Psoas muscle (tissue), 7 donors: ENCODE measurements at regions not wholly inside any gene's neighbourhood (a gene's known extent, or its start where the extent isn't known, plus 50 kb on each side); places are given as distances from the start of the nearest gene placed in this dataset.

Experiments
- ATAC-seq, 4 donors: fragments of 200-7000 bp; cut with Tn5 transposase; one replicate each; pipeline ENCODE4 v1.9.1; 2020; ENCODE audit warnings: moderate library complexity in 3 of 4, mild to moderate bottlenecking in 2 of 4
- DNase-seq, 2 donors: peaks; one replicate each; pipeline ENCODE4 v3.0.0-alpha.2; 2020
- H3K27ac ChIP-seq: fragments of 200-600 bp; one replicate; pipeline ENCODE4 v1.8.0; 2022
- H3K27me3 ChIP-seq, 3 donors: fragments of 200-600 bp in 1 of 3; one replicate each; pipeline versions ENCODE4 v1.6.1 to v1.8.0; 2013 to 2022; ENCODE audit warnings: low read length in 2 of 3, mild to moderate bottlenecking in 2 of 3, moderate library complexity in 1 of 3; ENCODE audit not compliant: insufficient read depth in 3 of 3
- H3K36me3 ChIP-seq, 2 donors: fragments of 200-600 bp in 1 of 2; one replicate each; pipeline versions ENCODE4 v1.6.1 to v1.8.0; 2013 to 2022; ENCODE audit warnings: low read depth in 1 of 2, mild to moderate bottlenecking in 1 of 2, moderate library complexity in 1 of 2; ENCODE audit not compliant: insufficient read depth in 1 of 2
- H3K4me1 ChIP-seq: fragments of 200-600 bp; one replicate; pipeline ENCODE4 v1.8.0; 2022
- H3K4me3 ChIP-seq: fragments of 200-600 bp; one replicate; pipeline ENCODE4 v1.8.0; 2022; ENCODE audit warnings: mild to moderate bottlenecking
- H3K9me3 ChIP-seq: fragments of 200-600 bp; one replicate; pipeline ENCODE4 v1.8.0; 2022
- WGBS, 3 donors: extraction: QIAGEN DNeasy Blood & Tissue Kit; methylation state at CpG; one replicate each; pipeline versions ENCODE4 v1.1.6 to v1.1.7; 2013; 5-methylcytosine and 5-hydroxymethylcytosine counted together
- intact Hi-C, 2 donors: fragments of 100-400 bp; cut with DNase I; formaldehyde crosslinking; loops; one replicate each; pipeline versions ENCODE4 v1.11.0 to v1.14.2; 2022
- TF ChIP-seq, protein P1 (sequence below): fragments of 200-600 bp; IDR thresholded peaks from one replicate; pipeline ENCODE4 v1.8.0; 2022; ENCODE audit warnings: antibody characterized with exemption
- donor health status: healthy with polysubstance abuse.
- donor health status: DM: no; HTN: no; CAD: no; lungs with moderate emphysema.
- donor health status: Bipolar disorder and iron deficiency.
- donor health status: healthy.
- donor health status: DM: yes; HTN: yes; CAD: no.
- donor health status: DM: no; HTN: no; CAD: no.
- donor health status: DM: yes; HTN: yes; CAD: no.

- 42 to 60% (median 52%) methylated on average over 3 of the region's 3 CpGs for WGBS, 3 donors
Observed at GRCh38 chr13:79631051-79631659, 150.2 kb downstream of the NDFIP2 start.

DNA sequence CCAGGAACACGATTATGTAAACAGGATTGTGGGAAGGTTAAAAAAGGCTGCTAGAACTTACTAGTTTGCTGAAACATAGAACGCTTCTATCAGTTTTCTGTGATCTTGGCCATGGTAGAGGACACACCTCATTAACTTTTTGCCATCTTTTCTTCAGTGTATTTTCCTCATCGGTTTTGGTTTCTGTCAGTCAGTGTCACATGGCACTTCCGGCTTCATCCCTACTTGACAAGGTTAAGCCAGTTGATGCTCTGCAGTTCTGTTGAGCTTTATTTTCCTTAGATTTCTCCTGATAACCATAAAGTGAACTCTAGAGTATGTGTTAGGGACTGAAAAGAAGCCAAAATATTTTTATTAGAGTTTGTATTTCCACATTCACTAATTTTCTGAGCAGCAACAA lies 147.5 kb downstream of the NDFIP2 start:
- ATAC-seq = no peak
- intact Hi-C loops = no loop called here
- Histone ChIP-seq H3K4me3 (no peak overlapping the region), H3K27me3 (no peaks in the 10 kb centered on the region), H3K9me3 (no peaks in the 10 kb centered on the region), H3K27ac (no peak overlapping the region), H3K4me1 (peaks cover 9% of the 10 kb centered on the region), H3K36me3 (no peaks in the 10 kb centered on the region)
- DNase-seq = no peak
- TF ChIP-seq, protein P1, sequence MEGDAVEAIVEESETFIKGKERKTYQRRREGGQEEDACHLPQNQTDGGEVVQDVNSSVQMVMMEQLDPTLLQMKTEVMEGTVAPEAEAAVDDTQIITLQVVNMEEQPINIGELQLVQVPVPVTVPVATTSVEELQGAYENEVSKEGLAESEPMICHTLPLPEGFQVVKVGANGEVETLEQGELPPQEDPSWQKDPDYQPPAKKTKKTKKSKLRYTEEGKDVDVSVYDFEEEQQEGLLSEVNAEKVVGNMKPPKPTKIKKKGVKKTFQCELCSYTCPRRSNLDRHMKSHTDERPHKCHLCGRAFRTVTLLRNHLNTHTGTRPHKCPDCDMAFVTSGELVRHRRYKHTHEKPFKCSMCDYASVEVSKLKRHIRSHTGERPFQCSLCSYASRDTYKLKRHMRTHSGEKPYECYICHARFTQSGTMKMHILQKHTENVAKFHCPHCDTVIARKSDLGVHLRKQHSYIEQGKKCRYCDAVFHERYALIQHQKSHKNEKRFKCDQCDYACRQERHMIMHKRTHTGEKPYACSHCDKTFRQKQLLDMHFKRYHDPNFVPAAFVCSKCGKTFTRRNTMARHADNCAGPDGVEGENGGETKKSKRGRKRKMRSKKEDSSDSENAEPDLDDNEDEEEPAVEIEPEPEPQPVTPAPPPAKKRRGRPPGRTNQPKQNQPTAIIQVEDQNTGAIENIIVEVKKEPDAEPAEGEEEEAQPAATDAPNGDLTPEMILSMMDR = no peak
- 50 to 60% (median 57%) methylated on average over 4 of the region's 4 CpGs for WGBS, 3 donors

More at GRCh38 chr13:79631051-79631659, 150.2 kb downstream of the NDFIP2 start:
- ATAC-seq = peak; percentile 92 to 97 (median 94)
- intact Hi-C loops = loop anchor here (5.0 kb wide), 1 partner anchor 46 kb away; no protein-coding TSS in a partner anchor
- DNase-seq = no peak
- Histone ChIP-seq H3K4me1 (peaks cover 9% of the 10 kb centered on the region), H3K36me3 (no peaks in the 10 kb centered on the region), H3K9me3 (no peaks in the 10 kb centered on the region), H3K4me3 (no peak overlapping the region), H3K27ac (peak overlapping the region; percentile 53), H3K27me3 (no peaks in the 10 kb centered on the region)
- TF ChIP-seq, protein P1 = peak; percentile 59

DNA sequence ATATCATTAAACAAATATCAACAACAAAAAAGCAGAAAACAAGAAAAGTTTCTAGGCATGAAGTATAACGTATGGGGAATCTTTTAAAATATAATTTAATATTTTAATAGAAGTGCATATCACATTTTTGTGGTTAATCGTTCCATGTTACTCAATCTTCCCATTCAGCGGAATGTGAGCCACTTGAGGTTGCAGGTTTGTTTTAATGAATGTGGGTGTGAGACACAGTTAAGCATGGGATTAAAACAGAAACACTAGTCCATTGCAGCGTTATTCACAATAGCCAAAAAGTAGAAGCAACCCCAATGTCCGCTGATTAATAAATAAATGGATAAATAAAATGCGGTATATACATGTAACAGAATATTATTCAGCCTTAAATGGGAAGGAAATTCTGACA lies 146.0 kb downstream of the NDFIP2 start:
- WGBS, 3 donors = 89 to 92% (median 90%) methylated on average over 6 of the region's 6 CpGs
- Histone ChIP-seq H3K36me3 (no peaks in the 10 kb centered on the region), H3K27me3 (no peaks in the 10 kb centered on the region), H3K4me3 (no peak overlapping the region), H3K9me3 (no peaks in the 10 kb centered on the region), H3K27ac (no peak overlapping the region), H3K4me1 (peaks cover 9% of the 10 kb centered on the region)
- DNase-seq (no peak), ATAC-seq (no peak)
- intact Hi-C loops = no loop called here
- TF ChIP-seq, protein P1 = no peak

- Histone ChIP-seq H3K4me3 (no peak overlapping the region), H3K27ac (no peak overlapping the region), H3K4me1 (no peaks in the 10 kb centered on the region), H3K27me3 (no peaks in the 10 kb centered on the region), H3K36me3 (no peaks in the 10 kb centered on the region), H3K9me3 (no peaks in the 10 kb centered on the region)
- 87 to 92% (median 90%) methylated on average over 1 of the region's 1 CpG for WGBS, 3 donors
- ATAC-seq (no peak), DNase-seq (no peak)
- TF ChIP-seq, protein P1 = no peak
- intact Hi-C loops = no loop called here
Observed at GRCh38 chr13:79625517-79625916, 144.6 kb downstream of the NDFIP2 start.

GRCh38 chr13:79621902-79622301 lies 140.9 kb downstream of the NDFIP2 start:
- intact Hi-C loops = no loop called here
- DNase-seq = no peak
- no peak overlapping the region for H3K4me3 ChIP-seq
- TF ChIP-seq, protein P1 = no peak
- H3K9me3 ChIP-seq = no peaks in the 10 kb centered on the region
- no peaks in the 10 kb centered on the region for H3K27me3 ChIP-seq
- no peak for ATAC-seq
- H3K36me3 ChIP-seq = no peaks in the 10 kb centered on the region
- no peak overlapping the region for H3K27ac ChIP-seq
- H3K4me1 ChIP-seq = no peaks in the 10 kb centered on the region
- WGBS, 3 donors = 86 to 94% (median 91%) methylated on average over 2 of the region's 2 CpGs
